ENCODE measurements at regions not wholly inside any gene's neighbourhood (a gene's known extent, or its start where the extent isn't known, plus 50 kb on each side); places are given as distances from the start of the nearest gene placed in this dataset.

- Histone ChIP-seq H3K4me1 (ENCODE audit: control insufficient read depth in 5 of 5, insufficient read depth in 5 of 5, low read length in 5 of 5) (no peaks in the 10 kb centered on the region), H3K27ac (ENCODE audit: low read depth in 1 of 2, low read length in 1 of 2) (no peak overlapping the region), H3K4me3 (no peak overlapping the region), H3K27me3 (ENCODE audit: control insufficient read depth in 3 of 3, insufficient read depth in 3 of 3, low read length in 2 of 3) (no peaks in the 10 kb centered on the region), H3K9ac (ENCODE audit: insufficient read depth in 1 of 2, low read length in 2 of 2) (no peak overlapping the region), H3K36me3 (ENCODE audit: control insufficient read depth in 4 of 4, insufficient read depth in 4 of 4, low read length in 4 of 4) (no peaks in the 10 kb centered on the region), H3K9me3 (ENCODE audit: control insufficient read depth in 4 of 4, insufficient read depth in 3 of 4, low read length in 3 of 4) (peaks cover 0 to 4% (median under 1%) of the 10 kb centered on the region in 4 donors)
- TF ChIP-seq CTCF (IDR thresholded peaks at IDR 0.05; ENCODE audit: control extremely low read depth, extremely low read depth) = no peak
- DNase-seq (no peak), ATAC-seq (ENCODE audit: insufficient read depth, low FRiP score) (no peak)
- 89 to 91% methylated on average over 3 of the region's 3 CpGs for WGBS, 2 donors
These were observed 431.3 kb downstream of the SPATA31D1 start for GRCh38 chr9:82419696-82420486.

GRCh38 chr9:82421498-82421897, 432.9 kb downstream of the SPATA31D1 start:
- no peak for ATAC-seq (ENCODE audit: insufficient read depth, low FRiP score)
- Histone ChIP-seq H3K27ac (ENCODE audit: low read depth in 1 of 2, low read length in 1 of 2) (no peak overlapping the region), H3K9ac (ENCODE audit: insufficient read depth in 1 of 2, low read length in 2 of 2) (no peak overlapping the region), H3K27me3 (ENCODE audit: control insufficient read depth in 3 of 3, insufficient read depth in 3 of 3, low read length in 2 of 3) (no peaks in the 10 kb centered on the region), H3K9me3 (ENCODE audit: control insufficient read depth in 4 of 4, insufficient read depth in 3 of 4, low read length in 3 of 4) (no peaks in the 10 kb centered on the region), H3K4me1 (ENCODE audit: control insufficient read depth in 5 of 5, insufficient read depth in 5 of 5, low read length in 5 of 5) (no peaks in the 10 kb centered on the region), H3K36me3 (ENCODE audit: control insufficient read depth in 4 of 4, insufficient read depth in 4 of 4, low read length in 4 of 4) (no peaks in the 10 kb centered on the region), H3K4me3 (no peak overlapping the region)
- TF ChIP-seq CTCF (IDR thresholded peaks at IDR 0.05; ENCODE audit: control extremely low read depth, extremely low read depth) = no peak
- DNase-seq = no peak
- 73 to 86% methylated on average over 6 of the region's 6 CpGs for WGBS, 2 donors

GRCh38 chr9:82423700-82424099, 435.1 kb downstream of the SPATA31D1 start:
- Histone ChIP-seq H3K4me1 (ENCODE audit: control insufficient read depth in 5 of 5, insufficient read depth in 5 of 5, low read length in 5 of 5) (no peaks in the 10 kb centered on the region), H3K27me3 (ENCODE audit: control insufficient read depth in 3 of 3, insufficient read depth in 3 of 3, low read length in 2 of 3) (no peaks in the 10 kb centered on the region), H3K27ac (ENCODE audit: low read depth in 1 of 2, low read length in 1 of 2) (no peak overlapping the region), H3K4me3 (no peak overlapping the region), H3K9ac (ENCODE audit: insufficient read depth in 1 of 2, low read length in 2 of 2) (no peak overlapping the region), H3K9me3 (ENCODE audit: control insufficient read depth in 4 of 4, insufficient read depth in 3 of 4, low read length in 3 of 4) (no peaks in the 10 kb centered on the region), H3K36me3 (ENCODE audit: control insufficient read depth in 4 of 4, insufficient read depth in 4 of 4, low read length in 4 of 4) (no peaks in the 10 kb centered on the region)
- no peak for ATAC-seq (ENCODE audit: insufficient read depth, low FRiP score)
- DNase-seq = no peak
- TF ChIP-seq CTCF (IDR thresholded peaks at IDR 0.05; ENCODE audit: control extremely low read depth, extremely low read depth) = no peak
- 88 to 94% methylated on average over 4 of the region's 4 CpGs for WGBS, 2 donors

Data from lung (tissue), 11 donors.